Hepatic stellate cell (primary cell): ENCODE measurements at regions not wholly inside any gene's neighbourhood (a gene's known extent, or its start where the extent isn't known, plus 50 kb on each side); places are given as distances from the start of the nearest gene placed in this dataset.
"Not testable (repeated sequence)": the region's sequence is repeated elsewhere in the genome, so short reads cannot be mapped to it uniquely, and the experiment has no call there.

Source experiments
- DNase-seq: peaks from one replicate; pipeline ENCODE4 v3.0.0; 2011; ENCODE audit warnings: low spot score

GRCh38 chr21:13810559-13810958, 201.0 kb downstream of the POTED start:
- not testable (repeated sequence) for DNase-seq

GRCh38 chr21:13806444-13806843, 196.9 kb downstream of the POTED start:
- not testable (repeated sequence) for DNase-seq

DNA sequence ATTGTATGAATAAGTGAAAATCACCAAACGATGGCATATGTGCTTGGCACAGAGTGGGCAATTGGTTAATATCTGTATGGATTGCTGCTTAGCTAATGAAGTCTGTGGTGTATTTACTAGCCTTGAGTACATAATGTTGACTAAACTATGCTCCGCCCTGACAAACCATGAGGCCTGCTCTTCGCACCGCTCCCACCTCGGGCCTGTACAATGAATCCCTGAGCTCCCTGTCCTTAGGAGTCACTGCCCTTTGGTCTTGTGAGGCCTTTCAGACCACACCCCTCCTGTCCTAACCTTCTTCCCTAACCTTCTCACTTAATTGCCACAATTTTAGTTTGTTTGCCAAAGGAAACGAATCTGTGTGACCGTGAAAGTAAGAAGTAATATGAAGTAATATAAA, 193.2 kb downstream of the POTED start:
- DNase-seq = not testable (repeated sequence)
